Cerebellar cortex (tissue), 1 donor: ENCODE measurements at regions not wholly inside any gene's neighbourhood (a gene's known extent, or its start where the extent isn't known, plus 50 kb on each side); places are given as distances from the start of the nearest gene placed in this dataset.
A peak's percentile ranks its signal among the peaks of the same experiment; 100 is the strongest.
"Not testable (repeated sequence)": the region's sequence is repeated elsewhere in the genome, so short reads cannot be mapped to it uniquely, and the experiment has no call there.

Experiments
- DNase-seq: peaks from one replicate; pipeline ENCODE4 v3.0.0-alpha.2; 2015; ENCODE audit warnings: low spot score

GRCh38 chr2:113386780-113387433 is 50.6 kb upstream of the ZNG1B start:
- not testable (repeated sequence) for DNase-seq

DNA sequence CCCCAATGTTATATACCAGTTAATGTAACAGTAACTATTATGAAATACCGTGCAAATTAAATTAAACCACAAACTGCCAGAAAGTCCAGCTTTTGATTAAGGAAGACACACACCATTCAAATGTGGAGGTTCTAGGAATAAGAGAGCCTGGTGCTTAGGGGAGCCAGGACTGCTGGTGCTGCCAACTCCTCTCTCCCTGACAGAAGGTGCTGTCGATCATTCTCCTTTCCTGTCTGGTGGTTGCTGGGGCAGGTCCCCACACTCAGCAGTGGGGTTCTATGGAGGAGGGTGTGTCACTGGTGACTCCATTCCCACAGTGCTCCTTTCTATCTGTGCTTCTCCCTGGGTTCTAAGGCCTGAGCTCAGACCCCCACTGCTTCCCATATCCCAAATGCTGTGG is 57.9 kb upstream of the ZNG1B start:
- not testable (repeated sequence) for DNase-seq

GRCh38 chr2:113376913-113377445 is 60.5 kb upstream of the ZNG1B start:
- DNase-seq, result no peak

- no peak for DNase-seq
Measured at GRCh38 chr2:113376253-113376912, 61.1 kb upstream of the ZNG1B start.

GRCh38 chr2:113374857-113375256 is 62.6 kb upstream of the ZNG1B start:
- DNase-seq, result not testable (repeated sequence)

- not testable (repeated sequence) for DNase-seq
Measured at GRCh38 chr2:113372258-113372834, 65.1 kb upstream of the ZNG1B start.

- DNase-seq, result peak; percentile 46
Measured at GRCh38 chr2:113370478-113371091, 66.9 kb upstream of the ZNG1B start.

GRCh38 chr2:113370030-113370429 is 67.5 kb upstream of the ZNG1B start:
- DNase-seq, result no peak

DNA sequence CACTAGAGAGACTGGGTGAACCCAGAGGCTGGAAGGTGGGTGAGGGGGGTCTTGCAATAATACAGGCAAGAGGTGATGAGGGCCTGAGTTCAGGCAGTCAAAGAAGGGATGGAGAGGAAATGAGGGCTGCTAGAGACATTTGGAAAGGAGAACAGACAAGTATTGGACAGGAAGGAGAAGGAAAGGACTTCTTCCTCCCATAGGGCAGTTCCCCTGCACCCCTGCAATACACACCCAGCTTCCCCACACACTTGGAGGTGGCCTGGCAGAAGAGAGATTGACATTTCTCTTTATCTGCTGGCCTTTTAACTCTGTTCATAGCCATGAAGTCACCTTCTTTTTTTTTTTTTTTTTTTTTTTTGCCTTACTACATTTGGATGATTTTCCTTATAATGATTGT is 68.9 kb upstream of the ZNG1B start:
- not testable (repeated sequence) for DNase-seq

- not testable (repeated sequence) for DNase-seq
Measured at GRCh38 chr2:113366821-113367220, 70.7 kb upstream of the ZNG1B start.

GRCh38 chr2:113365791-113366190 is 71.7 kb upstream of the ZNG1B start:
- not testable (repeated sequence) for DNase-seq

DNA sequence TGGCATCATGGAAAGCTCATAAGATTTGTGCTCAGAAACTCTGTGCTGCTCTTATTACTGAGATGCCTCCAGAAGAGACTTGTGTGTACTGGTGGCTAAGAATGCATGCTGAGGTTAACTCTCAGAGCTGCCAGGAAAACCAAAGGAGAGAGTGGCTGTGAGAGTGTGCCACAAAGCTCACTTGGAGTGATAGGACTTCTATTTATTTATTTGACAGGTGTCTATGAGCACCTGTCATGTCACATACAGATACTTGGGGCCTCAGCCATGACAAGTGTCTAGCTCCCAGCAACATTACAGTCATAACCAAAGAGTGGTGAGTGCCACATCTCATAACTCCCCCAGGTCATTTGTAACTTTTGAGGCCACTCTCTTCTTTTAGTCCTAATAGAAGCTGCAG is 72.2 kb upstream of the ZNG1B start:
- DNase-seq, result not testable (repeated sequence)

- no peak for DNase-seq
Measured at GRCh38 chr2:113361051-113361450, 76.4 kb upstream of the ZNG1B start.

GRCh38 chr2:113357071-113357470 is 78.3 kb upstream of the PAX8 start:
- DNase-seq, result no peak

DNA sequence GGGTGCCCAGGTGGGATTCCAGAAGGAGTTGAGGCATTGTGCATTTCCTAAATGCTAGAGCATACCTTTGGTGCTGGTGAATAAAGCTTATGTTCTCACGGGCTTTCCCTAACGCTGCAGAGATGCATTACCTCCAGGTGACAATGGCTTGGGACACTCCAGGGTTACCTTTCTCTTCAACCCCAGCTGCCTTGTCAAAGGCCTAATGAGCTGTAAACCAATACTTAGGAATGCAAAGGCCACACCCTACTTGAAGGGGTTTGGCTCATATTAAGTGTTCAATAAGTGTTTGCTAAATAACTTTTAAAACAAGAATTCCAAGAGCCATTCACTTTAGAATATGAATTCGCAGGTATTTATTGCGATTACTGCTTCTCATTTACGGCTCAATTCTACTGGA is 77.6 kb upstream of the PAX8 start:
- DNase-seq, result not testable (repeated sequence)

DNA sequence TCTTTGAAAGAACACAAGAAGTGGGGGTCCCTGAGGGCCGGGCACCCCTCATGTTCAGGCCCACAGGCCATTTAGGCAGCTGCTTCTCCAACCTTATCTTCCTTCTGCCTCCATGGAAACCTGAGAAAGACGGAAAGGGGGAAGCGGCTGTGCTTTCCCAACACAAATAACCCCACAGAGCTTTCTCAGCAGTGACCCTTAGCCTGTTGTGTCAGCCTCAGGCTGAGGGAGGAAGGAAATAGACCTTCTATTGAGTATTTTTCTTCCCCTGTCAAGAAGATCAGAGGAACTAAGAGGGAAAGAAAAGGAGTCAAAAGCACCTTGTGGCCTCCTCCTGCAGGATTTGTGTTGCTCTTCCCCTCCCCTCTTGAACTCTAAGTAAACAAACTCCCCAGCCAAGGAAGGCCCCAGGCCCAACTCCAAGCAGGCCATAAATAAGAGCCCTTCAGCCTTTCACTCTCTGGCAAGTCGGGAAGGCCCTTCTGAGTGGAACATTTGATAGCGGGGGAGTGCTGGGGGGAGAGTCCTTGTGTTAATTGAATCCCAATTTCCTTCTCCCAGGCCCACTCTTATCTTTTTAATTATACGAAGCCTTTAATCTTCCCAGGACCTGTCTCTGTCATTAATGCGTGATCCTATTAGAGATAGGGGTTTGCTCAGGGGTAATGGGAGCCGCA is 76.8 kb upstream of the PAX8 start:
- not testable (repeated sequence) for DNase-seq

DNA sequence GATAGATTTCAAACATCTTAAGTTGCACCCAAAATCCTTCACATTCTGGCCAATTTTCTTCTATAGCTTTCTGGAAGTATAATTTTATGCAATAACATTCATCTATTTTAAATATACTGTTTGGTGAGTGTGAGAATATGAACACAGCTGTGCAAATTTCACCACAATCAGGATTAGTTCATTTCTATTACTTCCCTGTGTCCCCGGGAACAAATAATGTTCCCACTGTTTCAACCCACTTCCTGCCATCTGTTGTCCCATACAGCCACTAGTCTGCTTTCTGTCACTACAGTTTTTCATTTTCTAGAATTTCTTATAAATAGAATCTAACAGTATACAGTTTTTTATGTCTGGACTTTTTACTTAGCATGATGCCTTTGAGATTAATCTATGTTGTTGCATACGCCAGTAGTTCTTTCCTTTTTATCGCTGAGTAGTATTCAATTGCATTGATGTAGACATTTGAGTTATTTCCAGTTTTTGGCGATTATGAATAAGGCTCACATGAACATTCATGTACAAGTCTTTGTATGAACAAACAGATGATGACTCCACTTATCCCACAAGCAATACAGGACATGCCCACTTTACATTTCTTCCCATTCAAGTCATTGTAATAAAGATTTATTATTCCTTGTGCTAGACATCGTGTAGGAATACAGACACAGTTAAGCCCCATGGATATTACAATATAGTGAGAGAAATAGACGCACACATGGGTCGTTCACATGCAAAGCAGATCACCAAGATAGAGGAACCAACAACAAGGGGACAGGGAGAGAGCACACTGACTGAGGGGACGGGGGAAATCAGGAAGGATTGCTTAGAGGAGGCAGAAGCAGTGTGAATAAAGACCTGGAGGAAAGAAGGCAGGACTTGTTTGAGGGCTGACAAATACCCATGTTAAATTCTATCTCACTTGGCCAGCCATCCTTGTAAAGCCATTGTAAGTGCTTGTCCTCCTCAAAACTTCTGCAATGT is 72.9 kb upstream of the PAX8 start:
- no peak for DNase-seq

DNA sequence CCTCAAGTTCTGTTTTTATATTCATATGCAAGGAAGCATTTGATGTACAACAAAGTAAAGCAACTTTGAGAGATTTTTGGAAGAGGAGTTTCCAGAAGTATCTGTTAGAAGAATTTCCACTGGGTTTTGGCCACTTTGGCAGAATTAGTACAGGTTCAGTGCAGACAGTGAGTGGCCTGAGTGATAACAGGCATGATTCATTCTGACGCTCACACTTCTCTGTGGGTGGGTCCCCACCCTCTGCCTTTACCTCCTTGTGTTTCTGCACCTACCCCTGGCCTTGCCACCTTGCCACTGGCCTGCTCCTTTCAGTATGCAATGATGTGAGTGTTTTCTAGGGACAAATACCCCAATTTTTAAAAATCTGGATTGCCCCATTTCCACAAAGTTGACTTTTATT is 65.1 kb upstream of the PAX8 start:
- DNase-seq, result not testable (repeated sequence)

DNA sequence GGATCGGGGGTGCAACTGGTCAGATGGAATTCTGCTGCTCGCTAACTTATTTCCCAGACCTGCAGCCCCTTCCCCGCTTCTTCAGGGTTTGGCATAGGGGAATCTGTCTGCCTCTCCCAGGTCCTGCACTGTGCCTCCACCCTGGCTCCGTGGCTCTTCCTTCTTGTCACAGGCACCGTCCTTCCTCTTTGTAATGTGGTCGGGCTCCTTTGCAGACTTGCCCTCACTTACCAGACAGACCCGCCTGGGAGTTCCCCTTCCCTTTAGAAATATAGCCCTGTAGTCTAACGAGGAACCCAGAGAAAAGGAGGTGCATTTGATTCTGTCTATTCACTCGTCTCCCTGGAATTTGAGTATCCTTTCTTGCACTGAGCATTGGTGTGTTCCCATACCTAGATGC is 63.9 kb upstream of the PAX8 start:
- no peak for DNase-seq

DNA sequence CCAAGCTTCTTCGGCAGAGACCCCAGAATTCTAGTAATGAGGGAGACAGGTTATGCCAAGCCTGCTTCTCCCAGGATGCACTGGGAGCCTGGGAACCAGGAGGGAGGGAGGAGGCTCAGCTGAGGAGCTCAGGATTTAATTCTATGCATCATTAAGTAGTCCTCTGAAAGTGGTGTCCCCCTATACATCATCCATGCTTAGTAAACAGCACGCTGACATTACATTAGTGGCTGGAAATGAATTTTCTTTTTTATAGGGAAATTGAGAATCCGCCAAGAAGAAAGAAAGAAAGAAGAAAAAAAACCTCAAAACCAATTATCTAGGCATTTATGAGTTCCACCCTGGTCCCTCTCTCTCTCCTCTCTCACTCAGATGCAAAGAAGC is 63.1 kb upstream of the PAX8 start:
- not testable (repeated sequence) for DNase-seq
